ENCODE measurements at regions not wholly inside any gene's neighbourhood (a gene's known extent, or its start where the extent isn't known, plus 50 kb on each side); places are given as distances from the start of the nearest gene placed in this dataset.

GRCh38 chr11:70496591-70497535 is 98.5 kb downstream of the CTTN start:
- Mint-ChIP-seq H3K27me3 (peaks cover 0 to 15% of the 10 kb centered on the region in 2 donors), H3K36me3 (no peaks in the 10 kb centered on the region), H3K27ac (no peak overlapping the region), H3K4me3 (no peak overlapping the region), H3K4me1 (no peaks in the 10 kb centered on the region), H3K9me3 (peaks cover 1 to 2% of the 10 kb centered on the region in 2 donors)
- DNase-seq: no peak
- no peak for ATAC-seq (replicated peaks)

- Mint-ChIP-seq H3K4me1 (no peaks in the 10 kb centered on the region), H3K27ac (no peak overlapping the region), H3K4me3 (no peak overlapping the region), H3K9me3 (no peaks in the 10 kb centered on the region), H3K36me3 (no peaks in the 10 kb centered on the region), H3K27me3 (peaks cover 0 to 15% of the 10 kb centered on the region in 2 donors)
- ATAC-seq (replicated peaks) (no peak), DNase-seq (no peak)
Measured at GRCh38 chr11:70497536-70498075, 99.3 kb downstream of the CTTN start.

GRCh38 chr11:70498171-70498571 is 99.8 kb downstream of the CTTN start:
- Mint-ChIP-seq H3K27ac (no peak overlapping the region), H3K9me3 (no peaks in the 10 kb centered on the region), H3K4me3 (no peak overlapping the region), H3K4me1 (no peaks in the 10 kb centered on the region), H3K36me3 (no peaks in the 10 kb centered on the region), H3K27me3 (peaks cover 0 to 15% of the 10 kb centered on the region in 2 donors)
- no peak for DNase-seq
- no peak for ATAC-seq (replicated peaks)

- DNase-seq (no peak), ATAC-seq (replicated peaks) (no peak)
- Mint-ChIP-seq H3K9me3 (no peaks in the 10 kb centered on the region), H3K4me3 (no peak overlapping the region), H3K36me3 (no peaks in the 10 kb centered on the region), H3K27ac (no peak overlapping the region), H3K4me1 (no peaks in the 10 kb centered on the region), H3K27me3 (peaks cover 0 to 15% of the 10 kb centered on the region in 2 donors)
Measured at GRCh38 chr11:70498976-70499801, 100.9 kb downstream of the CTTN start.

GRCh38 chr11:70500076-70500847 is 101.9 kb downstream of the CTTN start:
- Mint-ChIP-seq H3K4me3 (no peak overlapping the region), H3K9me3 (no peaks in the 10 kb centered on the region), H3K4me1 (no peaks in the 10 kb centered on the region), H3K27ac (no peak overlapping the region), H3K27me3 (peaks cover 10 to 11% of the 10 kb centered on the region in 2 donors), H3K36me3 (no peaks in the 10 kb centered on the region)
- ATAC-seq (replicated peaks): no peak
- no peak for DNase-seq

- Mint-ChIP-seq H3K9me3 (no peaks in the 10 kb centered on the region), H3K4me3 (no peak overlapping the region), H3K27ac (no peak overlapping the region), H3K36me3 (no peaks in the 10 kb centered on the region), H3K27me3 (peaks cover 3 to 12% of the 10 kb centered on the region in 2 donors), H3K4me1 (no peaks in the 10 kb centered on the region)
- DNase-seq (no peak), ATAC-seq (replicated peaks) (no peak)
Measured at GRCh38 chr11:70501051-70501901, 102.9 kb downstream of the CTTN start.

- Mint-ChIP-seq H3K9me3 (no peaks in the 10 kb centered on the region), H3K4me1 (no peaks in the 10 kb centered on the region), H3K27ac (no peak overlapping the region), H3K27me3 (peaks cover 3 to 12% of the 10 kb centered on the region in 2 donors), H3K4me3 (no peak overlapping the region), H3K36me3 (no peaks in the 10 kb centered on the region)
- ATAC-seq (replicated peaks) (no peak), DNase-seq (no peak)
Measured at GRCh38 chr11:70501933-70502540, 103.7 kb downstream of the CTTN start.

GRCh38 chr11:70502677-70503467 is 104.5 kb downstream of the CTTN start:
- no peaks in the 10 kb centered on the region for H3K9me3 Mint-ChIP-seq
- no peak overlapping the region for H3K4me3 Mint-ChIP-seq
- no peaks in the 10 kb centered on the region for H3K4me1 Mint-ChIP-seq
- H3K27ac Mint-ChIP-seq: no peak overlapping the region
- no peaks in the 10 kb centered on the region for H3K36me3 Mint-ChIP-seq
- DNase-seq: no peak
- peaks cover 3 to 12% of the 10 kb centered on the region in 2 donors for H3K27me3 Mint-ChIP-seq
- ATAC-seq (replicated peaks): no peak

GRCh38 chr11:70503468-70504221 is 105.3 kb downstream of the CTTN start:
- no peaks in the 10 kb centered on the region for H3K36me3 Mint-ChIP-seq
- H3K4me1 Mint-ChIP-seq: no peaks in the 10 kb centered on the region
- H3K9me3 Mint-ChIP-seq: no peaks in the 10 kb centered on the region
- H3K27ac Mint-ChIP-seq: no peak overlapping the region
- ATAC-seq (replicated peaks) (no peak), DNase-seq (no peak)
- H3K27me3 Mint-ChIP-seq: peaks cover 3 to 12% of the 10 kb centered on the region in 2 donors
- H3K4me3 Mint-ChIP-seq: no peak overlapping the region

GRCh38 chr11:70504246-70505020 is 106.1 kb downstream of the CTTN start:
- no peak for DNase-seq
- Mint-ChIP-seq H3K27ac (no peak overlapping the region), H3K36me3 (no peaks in the 10 kb centered on the region), H3K9me3 (no peaks in the 10 kb centered on the region), H3K4me1 (no peaks in the 10 kb centered on the region), H3K27me3 (peaks cover under 1 to 12% of the 10 kb centered on the region in 2 donors), H3K4me3 (no peak overlapping the region)
- no peak for ATAC-seq (replicated peaks)

GRCh38 chr11:70505331-70505731 is 107.0 kb downstream of the CTTN start:
- Mint-ChIP-seq H3K27me3 (peaks cover 0 to 19% of the 10 kb centered on the region in 2 donors), H3K4me3 (no peak overlapping the region), H3K27ac (no peak overlapping the region), H3K4me1 (no peaks in the 10 kb centered on the region), H3K36me3 (no peaks in the 10 kb centered on the region), H3K9me3 (no peaks in the 10 kb centered on the region)
- no peak for DNase-seq
- ATAC-seq (replicated peaks): no peak

All from stimulated activated naive B cell treated with anti-CD40 and anti-IgM and Interleukin-4, amounts not matched to agents 10 μg/mL and 1 μg/mL and 100 μg/mL, for 72 hours (primary cell).